Activated naive CD8-positive, alpha-beta T cell treated with anti-CD3 and anti-CD28 coated beads, Interleukin-2, amount 10 ng/mL, durations not matched to agents 7 days and 5 days (primary cell): ENCODE measurements at regions not wholly inside any gene's neighbourhood (a gene's known extent, or its start where the extent isn't known, plus 50 kb on each side); places are given as distances from the start of the nearest gene placed in this dataset.
"Not testable (repeated sequence)": the region's sequence is repeated elsewhere in the genome, so short reads cannot be mapped to it uniquely, and the experiment has no call there.

Experiments
- ATAC-seq: fragments of 150-1000 bp; cut with Tn5 transposase; one replicate; pipeline ENCODE4 v1.10.0; 2021; ENCODE audit warnings: low read depth, moderate library complexity
- POLR2A ChIA-PET: fragments of 350-600 bp; sonication (Branson Sonifier 250); formaldehyde crosslinking; loops from one replicate; lab custom pipeline; 2021; ENCODE audit warnings: antibody characterized with exemption; lab: Charles Lee
- DNase-seq: peaks from one replicate; pipeline ENCODE4 v3.0.0; 2021
- H3K27ac Mint-ChIP-seq: one replicate; pipeline ENCODE4 v1.8.0; 2022; ENCODE audit warnings: mild to moderate bottlenecking, mixed read lengths
- H3K27me3 Mint-ChIP-seq: one replicate; pipeline ENCODE4 v1.8.0; 2022; ENCODE audit warnings: mild to moderate bottlenecking, moderate library complexity, mixed read lengths
- H3K36me3 Mint-ChIP-seq: one replicate; pipeline ENCODE4 v1.8.0; 2021; ENCODE audit warnings: mild to moderate bottlenecking, mixed read lengths
- H3K4me1 Mint-ChIP-seq: one replicate; pipeline ENCODE4 v1.8.0; 2021; ENCODE audit warnings: mixed read lengths
- H3K4me3 Mint-ChIP-seq: one replicate; pipeline ENCODE4 v1.8.0; 2022; ENCODE audit warnings: mild to moderate bottlenecking, moderate library complexity, mixed read lengths
- H3K9me3 Mint-ChIP-seq: one replicate; pipeline ENCODE4 v1.8.0; 2021; ENCODE audit warnings: mixed read lengths

GRCh38 chr15:21174761-21175160, 265.5 kb downstream of the POTEB3 start:
- H3K27ac Mint-ChIP-seq, H3K4me1 Mint-ChIP-seq, H3K27me3 Mint-ChIP-seq, H3K4me3 Mint-ChIP-seq, ATAC-seq, H3K36me3 Mint-ChIP-seq, H3K9me3 Mint-ChIP-seq, DNase-seq, POLR2A ChIA-PET: not testable (repeated sequence)

GRCh38 chr15:21151203-21151966, 285.3 kb upstream of the POTEB2 start:
- POLR2A ChIA-PET, H3K4me1 Mint-ChIP-seq, H3K9me3 Mint-ChIP-seq, ATAC-seq, H3K36me3 Mint-ChIP-seq, H3K4me3 Mint-ChIP-seq, H3K27ac Mint-ChIP-seq, DNase-seq, H3K27me3 Mint-ChIP-seq: not testable (repeated sequence)

DNA sequence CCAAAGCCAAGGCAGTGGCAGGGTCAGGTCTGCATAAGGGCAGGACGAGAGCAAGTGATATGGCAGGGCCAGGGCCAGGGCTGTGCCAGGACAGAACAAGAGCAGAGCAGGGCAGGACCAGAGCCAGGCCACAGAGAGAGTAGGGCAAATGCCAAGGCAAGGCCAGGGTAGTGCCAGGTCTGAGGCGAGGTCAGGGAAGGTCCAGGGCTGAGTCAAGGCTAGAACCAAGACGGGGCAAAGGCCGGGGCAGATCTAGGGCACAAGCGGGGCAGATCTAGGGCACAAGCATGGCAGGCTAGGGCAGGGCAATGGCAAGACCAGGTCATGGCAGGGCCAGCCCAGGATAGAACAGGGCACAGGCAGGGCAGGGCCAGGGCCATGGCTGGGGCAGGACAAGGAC, 282.0 kb upstream of the POTEB2 start:
- H3K27me3 Mint-ChIP-seq, POLR2A ChIA-PET, H3K9me3 Mint-ChIP-seq, ATAC-seq, H3K4me3 Mint-ChIP-seq, H3K4me1 Mint-ChIP-seq, H3K36me3 Mint-ChIP-seq, H3K27ac Mint-ChIP-seq, DNase-seq: not testable (repeated sequence)

DNA sequence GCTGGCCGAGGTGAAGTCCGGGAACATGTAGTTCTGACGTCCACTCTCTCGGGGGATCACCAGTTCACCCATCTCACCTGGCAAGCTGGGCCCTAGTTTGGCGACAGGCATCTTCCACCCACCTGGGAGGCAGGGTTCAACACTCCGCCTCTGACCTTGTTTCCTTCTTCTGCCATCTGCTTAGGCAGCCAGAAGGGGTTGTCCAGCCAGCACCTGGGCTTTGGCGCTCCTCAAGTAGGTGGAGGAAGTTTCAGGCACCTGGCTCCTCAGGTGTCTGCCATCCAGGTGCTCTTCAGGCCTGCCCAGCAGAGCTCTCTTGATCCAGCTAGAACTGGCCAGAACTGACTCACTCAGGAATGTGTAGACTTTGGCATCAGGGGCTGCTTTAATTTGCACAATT, 267.8 kb upstream of the POTEB2 start:
- ATAC-seq, H3K4me1 Mint-ChIP-seq, H3K9me3 Mint-ChIP-seq, H3K36me3 Mint-ChIP-seq, DNase-seq, H3K4me3 Mint-ChIP-seq, H3K27ac Mint-ChIP-seq, H3K27me3 Mint-ChIP-seq, POLR2A ChIA-PET: not testable (repeated sequence)

DNA sequence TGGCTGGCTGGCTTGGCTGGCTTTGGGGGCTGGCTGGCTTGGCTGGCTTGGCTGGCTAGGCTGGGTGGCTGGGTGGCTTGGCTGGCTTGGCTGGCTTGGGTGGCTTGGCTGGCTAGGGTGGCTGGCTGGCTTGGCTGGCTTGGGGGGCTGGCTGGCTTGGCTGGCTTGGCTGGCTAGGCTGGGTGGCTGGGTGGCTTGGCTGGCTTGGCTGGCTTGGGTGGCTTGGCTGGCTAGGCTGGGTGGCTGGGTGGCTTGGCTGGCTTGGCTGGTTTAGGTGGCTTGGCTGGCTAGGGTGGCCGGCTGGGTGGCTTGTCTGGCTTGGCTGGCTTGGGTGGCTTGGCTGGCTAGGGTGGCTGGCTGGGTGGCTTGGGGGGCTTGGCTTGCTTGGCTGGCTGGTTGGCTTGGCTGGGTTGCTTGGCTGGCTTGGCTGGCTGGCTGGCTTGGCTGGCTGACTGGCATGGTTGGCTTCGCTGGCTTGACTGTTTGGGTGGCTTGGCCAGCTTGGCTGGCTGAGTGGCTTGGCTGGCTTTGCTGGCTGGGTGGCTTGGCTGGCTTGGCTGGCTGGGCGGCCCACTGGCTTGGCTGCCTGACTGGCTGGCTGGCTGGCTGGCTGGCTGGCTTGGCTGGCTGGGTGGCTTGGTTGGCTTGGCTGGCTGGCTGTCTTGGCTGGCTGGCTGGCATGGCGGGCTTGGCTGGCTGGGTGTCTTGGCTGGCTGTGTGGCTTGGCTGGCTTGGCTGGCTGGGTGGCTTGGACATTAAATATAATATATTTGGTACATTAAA, 246.3 kb upstream of the POTEB2 start:
- H3K9me3 Mint-ChIP-seq, H3K4me1 Mint-ChIP-seq, H3K4me3 Mint-ChIP-seq, POLR2A ChIA-PET, H3K27me3 Mint-ChIP-seq, H3K27ac Mint-ChIP-seq, H3K36me3 Mint-ChIP-seq, DNase-seq, ATAC-seq: not testable (repeated sequence)

DNA sequence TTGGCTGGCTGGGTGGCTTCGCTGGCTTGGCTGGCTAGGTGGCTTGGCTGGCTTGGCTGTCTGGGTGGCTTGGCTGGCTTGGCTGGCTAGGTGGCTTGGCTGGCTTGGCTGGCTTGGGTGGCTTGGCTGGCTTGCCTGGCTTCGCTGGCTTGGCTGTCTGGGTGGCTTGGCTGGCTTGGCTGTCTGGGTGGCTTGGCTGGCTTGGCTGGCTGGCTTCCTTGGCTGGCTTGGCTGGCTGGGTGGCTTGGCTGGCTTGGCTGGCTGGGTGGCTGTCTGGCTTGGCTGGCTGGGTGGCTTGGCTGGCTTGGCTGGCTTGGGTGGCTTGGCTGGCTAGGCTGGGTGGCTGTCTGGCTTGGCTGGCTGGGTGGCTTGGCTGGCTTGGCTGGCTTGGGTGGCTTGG, 245.7 kb upstream of the POTEB2 start:
- H3K27ac Mint-ChIP-seq: not testable (repeated sequence)

GRCh38 chr15:21111172-21111571, 245.1 kb upstream of the POTEB2 start:
- H3K4me3 Mint-ChIP-seq, ATAC-seq, DNase-seq, POLR2A ChIA-PET, H3K27ac Mint-ChIP-seq, H3K36me3 Mint-ChIP-seq, H3K4me1 Mint-ChIP-seq, H3K27me3 Mint-ChIP-seq, H3K9me3 Mint-ChIP-seq: not testable (repeated sequence)

More for the DNA sequence above, 245.7 kb upstream of the POTEB2 start:
- H3K4me3 Mint-ChIP-seq, H3K4me1 Mint-ChIP-seq, H3K9me3 Mint-ChIP-seq, H3K27me3 Mint-ChIP-seq, H3K36me3 Mint-ChIP-seq, ATAC-seq, POLR2A ChIA-PET, DNase-seq: not testable (repeated sequence)

DNA sequence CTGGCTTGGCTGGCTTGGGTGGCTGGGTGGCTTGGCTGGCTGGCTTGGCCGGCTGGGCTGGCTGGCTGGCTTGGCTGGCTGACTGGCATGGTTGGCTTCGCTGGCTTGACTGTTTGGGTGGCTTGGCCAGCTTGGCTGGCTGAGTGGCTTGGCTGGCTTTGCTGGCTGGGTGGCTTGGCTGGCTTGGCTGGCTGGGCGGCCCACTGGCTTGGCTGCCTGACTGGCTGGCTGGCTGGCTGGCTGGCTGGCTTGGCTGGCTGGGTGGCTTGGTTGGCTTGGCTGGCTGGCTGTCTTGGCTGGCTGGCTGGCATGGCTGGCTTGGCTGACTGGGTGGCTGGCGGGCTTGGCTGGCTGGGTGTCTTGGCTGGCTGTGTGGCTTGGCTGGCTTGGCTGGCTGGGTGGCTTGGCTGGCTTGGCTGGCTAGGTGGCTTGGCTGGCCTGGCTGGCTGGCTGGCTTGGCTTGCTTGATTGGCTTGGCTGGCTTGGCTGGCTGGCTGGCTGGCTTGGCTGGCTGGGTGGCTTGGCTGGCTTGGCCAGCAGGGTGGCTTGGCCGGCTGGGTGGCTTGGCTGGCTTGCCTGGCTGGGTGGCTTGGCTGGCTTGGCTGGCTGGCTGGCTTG, 244.2 kb upstream of the POTEB2 start:
- POLR2A ChIA-PET: not testable (repeated sequence)

DNA sequence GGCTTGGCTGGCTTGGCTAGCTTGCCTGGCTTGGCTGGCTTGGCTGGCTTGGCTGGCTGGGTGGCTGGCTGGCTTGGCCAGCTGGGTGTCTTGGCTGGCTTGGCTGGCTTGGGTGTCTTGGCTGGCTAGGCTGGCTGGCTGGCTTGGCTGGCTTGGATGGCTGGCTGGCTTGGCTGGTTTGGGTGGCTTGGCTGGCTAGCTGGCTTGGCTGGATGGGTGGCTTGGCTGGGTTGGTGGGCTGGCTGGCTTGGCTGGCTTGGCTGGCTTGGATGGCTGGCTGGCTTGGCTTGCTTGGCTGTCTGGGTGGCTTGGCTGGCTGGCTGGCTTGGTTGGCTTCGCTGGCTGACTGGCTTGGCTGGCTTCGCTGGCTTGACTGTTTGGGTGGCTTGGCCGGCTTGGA, 242.3 kb upstream of the POTEB2 start:
- ATAC-seq, DNase-seq, H3K27ac Mint-ChIP-seq, H3K4me1 Mint-ChIP-seq, H3K36me3 Mint-ChIP-seq, POLR2A ChIA-PET, H3K4me3 Mint-ChIP-seq, H3K27me3 Mint-ChIP-seq, H3K9me3 Mint-ChIP-seq: not testable (repeated sequence)

More for the DNA sequence above, 244.2 kb upstream of the POTEB2 start:
- not testable (repeated sequence) for H3K9me3 Mint-ChIP-seq, H3K27ac Mint-ChIP-seq, H3K4me3 Mint-ChIP-seq, H3K4me1 Mint-ChIP-seq, H3K27me3 Mint-ChIP-seq, ATAC-seq, H3K36me3 Mint-ChIP-seq
- DNase-seq: peak; percentile 51

DNA sequence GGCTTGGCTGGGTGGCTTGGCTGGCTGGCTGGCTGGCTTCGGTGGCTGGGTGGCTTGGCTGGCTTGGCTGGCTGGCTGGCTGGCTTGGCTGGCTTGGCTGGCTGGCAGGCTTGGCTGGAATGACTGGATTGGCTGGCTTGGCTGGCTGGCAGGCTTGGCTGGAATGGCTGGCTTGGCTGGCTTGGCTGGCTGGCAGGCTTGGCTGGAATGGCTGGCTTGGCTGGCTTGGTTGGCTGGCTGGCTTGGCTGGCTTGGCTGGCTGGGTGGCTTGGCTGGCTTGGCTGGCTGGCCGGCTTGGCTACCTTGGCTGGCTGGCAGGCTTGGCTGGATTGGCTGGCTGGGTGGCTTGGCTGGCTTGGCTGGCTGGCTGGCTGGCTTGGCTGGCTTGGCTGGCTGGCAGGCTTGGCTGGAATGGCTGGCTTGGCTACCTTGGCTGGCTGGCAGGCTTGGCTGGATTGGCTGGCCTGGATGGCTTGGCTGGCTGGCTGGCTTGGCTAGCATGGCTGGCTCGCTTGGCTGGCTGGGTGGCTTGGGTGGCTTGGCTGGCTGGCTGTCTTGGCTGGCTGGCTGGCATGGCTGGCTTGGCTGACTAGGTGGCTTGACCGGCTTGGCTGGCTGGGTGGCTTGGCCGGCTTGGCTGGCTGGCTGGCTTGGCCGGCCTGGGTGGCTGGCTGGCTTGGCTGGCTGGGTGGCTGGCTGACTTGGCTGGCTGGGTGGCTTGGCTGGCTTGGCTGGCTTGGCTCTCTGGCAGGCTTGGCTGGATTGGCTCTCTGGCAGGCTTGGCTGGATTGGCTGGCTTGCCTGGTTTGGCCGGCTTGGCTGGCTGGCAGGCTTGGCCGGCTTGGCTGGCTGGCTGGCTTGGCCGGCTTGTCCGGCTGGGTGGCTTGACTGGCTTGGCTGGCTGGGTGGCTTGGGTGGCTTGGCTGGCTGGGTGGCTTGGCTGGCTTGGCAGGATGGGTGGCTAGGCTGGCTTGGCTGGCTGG, 241.6 kb upstream of the POTEB2 start:
- POLR2A ChIA-PET, H3K27me3 Mint-ChIP-seq, H3K9me3 Mint-ChIP-seq, H3K27ac Mint-ChIP-seq, ATAC-seq, H3K36me3 Mint-ChIP-seq, H3K4me1 Mint-ChIP-seq, H3K4me3 Mint-ChIP-seq: not testable (repeated sequence)
- peak; percentile 41 for DNase-seq

DNA sequence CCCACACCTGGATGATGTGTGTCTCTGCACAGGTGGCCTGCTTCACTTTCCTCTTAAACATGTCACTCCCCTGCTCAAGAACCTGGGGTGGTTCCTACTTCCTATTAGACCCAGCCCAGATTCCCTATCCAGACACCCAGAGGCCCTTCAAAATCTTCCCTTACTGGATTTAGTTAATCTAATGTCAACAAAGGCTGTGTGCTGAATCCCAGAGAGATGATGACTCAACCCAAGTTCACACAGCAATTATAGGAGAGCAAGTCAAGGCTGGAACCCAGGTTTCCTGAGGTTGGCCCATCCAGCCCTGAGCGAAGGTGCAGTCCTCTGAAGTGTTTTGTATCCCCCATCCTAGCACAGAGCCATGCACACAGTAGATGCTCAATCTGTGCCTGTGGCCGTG, 230.5 kb upstream of the POTEB2 start:
- ATAC-seq, DNase-seq, POLR2A ChIA-PET, H3K9me3 Mint-ChIP-seq, H3K27ac Mint-ChIP-seq, H3K36me3 Mint-ChIP-seq, H3K4me3 Mint-ChIP-seq, H3K4me1 Mint-ChIP-seq, H3K27me3 Mint-ChIP-seq: not testable (repeated sequence)

GRCh38 chr15:21079544-21079943, 213.4 kb upstream of the POTEB2 start:
- DNase-seq, H3K4me3 Mint-ChIP-seq, H3K27me3 Mint-ChIP-seq, H3K4me1 Mint-ChIP-seq, H3K27ac Mint-ChIP-seq, ATAC-seq, H3K9me3 Mint-ChIP-seq, H3K36me3 Mint-ChIP-seq, POLR2A ChIA-PET: not testable (repeated sequence)

- H3K4me3 Mint-ChIP-seq, POLR2A ChIA-PET, H3K27ac Mint-ChIP-seq, DNase-seq, H3K36me3 Mint-ChIP-seq, H3K4me1 Mint-ChIP-seq, H3K9me3 Mint-ChIP-seq, H3K27me3 Mint-ChIP-seq, ATAC-seq: not testable (repeated sequence)
Observed at GRCh38 chr15:21068917-21069316, 202.8 kb upstream of the POTEB2 start.
